Glomerular visceral epithelial cell (primary cell): ENCODE measurements at regions not wholly inside any gene's neighbourhood (a gene's known extent, or its start where the extent isn't known, plus 50 kb on each side); places are given as distances from the start of the nearest gene placed in this dataset.

Source experiments
- DNase-seq: peaks from one replicate; pipeline ENCODE4 v3.0.0-alpha.2; 2016; ENCODE audit errors: extremely low spot score

DNA sequence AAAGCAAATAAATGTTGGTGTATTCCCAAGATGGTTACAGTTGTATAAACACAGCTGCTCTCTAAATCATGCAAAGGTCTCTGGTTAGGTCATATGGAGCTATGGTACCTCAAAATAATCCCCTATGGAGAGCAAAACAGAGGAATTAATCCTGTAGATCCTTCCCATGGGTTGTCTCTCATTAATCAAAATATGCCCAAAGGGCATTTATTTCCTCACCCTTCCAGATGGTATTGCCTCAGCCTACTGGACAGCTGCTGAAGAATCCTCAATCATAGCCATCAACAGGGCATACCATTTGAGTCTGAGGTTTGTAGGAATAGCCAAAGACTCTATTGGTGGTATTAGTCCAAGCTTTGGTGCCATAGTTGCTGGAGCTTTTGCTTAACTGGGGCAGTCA lies 360.9 kb downstream of the RPL10L start:
- DNase-seq = no peak

DNA sequence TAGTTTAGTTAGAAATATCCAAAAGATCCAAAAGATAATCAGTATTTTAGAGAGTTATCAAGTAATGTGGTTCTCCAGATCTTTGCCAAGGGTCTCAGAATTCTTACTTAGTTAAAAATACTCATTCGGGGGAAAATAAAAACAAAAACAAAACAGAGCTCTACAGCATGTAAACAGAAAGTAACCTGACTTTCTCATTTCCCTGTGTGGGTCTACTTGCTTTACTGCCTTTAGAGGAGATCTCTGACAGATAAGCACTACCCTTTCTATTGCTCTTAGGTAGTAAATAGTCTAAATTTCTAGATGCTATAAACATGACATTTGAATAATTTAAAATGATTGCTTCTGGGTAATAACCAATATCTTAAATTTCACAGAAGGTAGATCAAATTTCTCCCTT lies 371.8 kb downstream of the RPL10L start:
- DNase-seq = no peak

DNA sequence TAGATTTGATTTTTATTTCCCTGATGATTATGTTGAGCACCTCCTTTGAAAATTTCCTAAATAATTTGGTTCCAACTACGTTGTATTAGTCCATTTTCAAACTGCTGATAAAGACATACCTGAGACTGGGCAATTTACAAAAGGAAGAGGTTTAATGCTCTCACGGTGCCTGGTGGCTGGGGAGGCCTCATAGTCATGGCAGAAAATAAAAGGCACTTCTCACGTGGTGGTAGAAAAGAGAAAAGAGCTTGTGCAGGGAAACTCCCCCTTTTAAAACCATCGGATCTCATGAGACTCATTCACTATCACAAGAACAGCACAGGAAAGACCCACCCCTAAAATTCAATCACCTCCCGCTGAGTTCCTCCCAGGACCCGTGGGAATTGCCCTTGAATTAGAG lies 372.3 kb downstream of the RPL10L start:
- no peak for DNase-seq

DNA sequence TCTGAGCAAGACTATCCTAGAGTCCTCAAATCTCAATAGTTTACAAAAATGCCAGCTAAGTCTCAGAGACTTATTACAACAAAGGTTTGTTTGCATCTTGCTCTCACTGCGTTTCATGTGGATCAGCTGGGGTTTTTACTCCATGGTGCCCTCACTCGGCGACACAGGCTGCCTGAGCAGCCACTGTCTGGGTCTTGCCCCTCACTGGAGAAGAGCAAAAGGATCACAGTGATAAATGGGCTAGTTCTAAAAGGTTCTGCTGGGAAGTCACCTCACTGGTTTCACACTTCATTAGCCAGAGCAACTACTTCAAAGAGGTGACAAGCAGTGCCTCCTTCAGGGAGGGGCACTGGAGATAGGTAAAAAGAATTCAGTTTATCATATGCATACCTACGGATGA lies 392.0 kb downstream of the RPL10L start:
- DNase-seq = no peak

DNA sequence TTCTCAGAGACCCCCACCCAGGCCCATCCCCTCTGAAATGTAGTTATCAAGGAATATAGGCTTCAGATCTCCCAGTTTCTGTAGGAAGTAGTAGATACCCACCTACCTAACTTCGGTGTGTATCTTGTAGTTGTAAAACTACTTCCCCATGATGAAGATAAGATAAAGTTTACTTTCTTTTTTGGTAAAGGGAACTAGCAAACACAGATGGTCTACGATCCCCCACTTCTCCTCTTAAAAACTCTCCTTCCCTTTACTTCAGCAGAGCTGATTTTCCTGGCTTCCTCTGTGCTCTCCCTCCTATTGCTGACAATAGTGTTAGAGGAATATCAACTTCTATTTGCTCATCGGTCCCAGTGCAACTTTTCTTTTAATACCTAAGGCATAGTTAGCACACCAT lies 395.2 kb downstream of the RPL10L start:
- no peak for DNase-seq

DNA sequence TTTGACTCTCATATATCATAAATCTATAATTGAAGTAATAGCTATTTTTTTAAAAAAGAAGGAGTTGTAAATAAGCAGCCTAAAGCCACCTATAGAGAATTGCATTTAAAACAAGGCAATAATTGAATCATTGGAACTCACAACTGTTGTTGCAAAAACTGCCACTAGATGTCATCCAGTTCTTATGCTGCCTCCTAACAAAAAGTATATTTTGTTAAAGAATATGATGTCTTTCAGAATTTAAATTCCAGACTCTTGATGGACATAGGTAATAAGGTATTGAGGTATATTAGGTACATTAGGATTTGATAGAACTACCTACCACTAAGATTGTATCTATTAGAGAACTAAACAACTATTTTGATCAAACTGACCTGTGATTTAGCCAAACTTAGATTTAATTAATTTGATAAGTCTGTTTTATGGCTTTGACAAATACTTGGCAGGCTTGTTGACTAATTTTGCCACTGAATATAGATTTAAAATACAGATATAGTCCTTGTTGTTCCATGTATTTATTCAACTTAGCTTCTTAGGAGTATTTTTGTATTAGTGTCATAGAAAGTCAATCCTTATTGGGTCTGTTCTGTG lies 401.4 kb downstream of the RPL10L start:
- peak; percentile 30 for DNase-seq

DNA sequence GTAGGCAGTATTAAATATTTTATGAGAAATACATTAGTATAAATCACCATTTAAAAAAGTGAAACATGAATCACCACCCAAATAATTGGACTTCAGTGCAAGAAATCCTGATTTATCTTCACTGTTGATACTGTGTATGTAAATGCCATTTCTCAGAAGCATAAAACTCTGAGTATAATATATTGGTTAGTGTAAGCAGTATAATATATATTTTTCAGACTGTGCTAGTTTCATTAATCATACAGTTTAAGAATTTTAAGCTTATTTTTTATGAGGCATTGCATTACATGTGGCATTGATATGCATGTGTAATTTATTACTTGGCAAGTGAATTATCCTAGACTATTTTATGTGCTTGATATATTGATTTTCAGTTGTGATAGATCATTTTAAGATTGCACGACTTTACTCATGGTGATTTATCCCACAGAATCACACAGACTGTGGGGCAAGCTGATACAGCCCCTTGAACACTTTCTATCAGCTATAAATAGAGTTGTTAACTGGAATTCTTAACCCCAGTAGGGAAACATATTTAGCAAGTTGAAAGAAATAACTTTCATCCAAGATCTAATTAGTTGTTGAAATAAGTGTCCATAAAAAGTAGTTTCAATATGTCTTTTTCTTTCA lies 403.5 kb downstream of the RPL10L start:
- DNase-seq = no peak

DNA sequence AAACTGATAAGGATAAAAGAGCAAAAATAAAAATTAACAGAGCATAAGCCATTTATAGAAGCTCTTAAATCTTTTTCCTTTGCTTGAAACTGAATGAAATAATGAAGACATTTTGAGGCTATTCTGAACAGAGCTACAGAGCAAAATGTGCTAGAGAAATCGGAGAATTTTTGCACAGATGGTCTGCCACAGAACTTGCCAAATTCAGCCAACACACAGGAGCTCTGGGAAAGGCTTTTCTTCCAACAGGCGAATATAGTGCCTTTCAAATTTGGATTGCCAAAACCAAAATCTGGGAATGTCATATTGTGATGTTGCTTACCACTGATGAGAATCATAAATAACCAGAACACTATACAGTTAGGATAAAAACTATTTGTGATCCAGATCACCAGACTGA lies 406.3 kb downstream of the RPL10L start:
- no peak for DNase-seq

DNA sequence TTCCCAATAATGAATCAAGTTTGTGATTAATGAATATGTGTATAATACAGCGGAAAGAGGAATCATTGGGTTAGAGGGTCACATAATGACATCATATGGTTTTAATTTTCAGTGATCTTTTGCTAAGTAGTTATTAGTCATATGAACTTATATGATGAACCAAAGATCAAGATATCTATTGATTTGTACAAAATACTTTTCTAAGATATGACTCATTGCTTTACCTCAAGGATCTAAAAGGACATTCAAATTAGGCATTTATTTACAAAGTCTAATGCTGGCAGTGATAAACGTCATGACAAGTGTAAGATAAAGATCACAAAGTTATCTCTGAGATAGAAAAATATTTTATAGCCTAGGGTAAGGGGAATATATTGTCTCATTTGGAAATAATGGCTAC lies 417.8 kb downstream of the RPL10L start:
- DNase-seq = no peak

DNA sequence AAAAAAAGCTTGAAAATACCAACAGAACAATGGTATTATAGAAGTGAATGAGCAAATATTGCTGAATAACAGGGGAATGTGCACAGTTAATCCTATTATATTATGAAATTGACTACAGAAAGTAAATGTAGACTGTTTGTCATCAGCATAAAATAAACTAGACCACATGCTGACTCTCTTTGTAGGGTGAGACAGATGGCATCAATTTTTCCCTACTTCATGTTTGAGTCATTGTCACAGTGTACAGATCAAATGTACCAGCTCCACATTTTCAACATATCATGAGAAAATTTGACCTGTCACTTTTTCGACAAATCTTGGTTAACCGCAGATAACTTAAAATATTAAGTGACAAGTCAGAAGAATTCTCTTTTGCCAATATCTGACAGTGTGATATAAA lies 421.0 kb downstream of the RPL10L start:
- DNase-seq = no peak

DNA sequence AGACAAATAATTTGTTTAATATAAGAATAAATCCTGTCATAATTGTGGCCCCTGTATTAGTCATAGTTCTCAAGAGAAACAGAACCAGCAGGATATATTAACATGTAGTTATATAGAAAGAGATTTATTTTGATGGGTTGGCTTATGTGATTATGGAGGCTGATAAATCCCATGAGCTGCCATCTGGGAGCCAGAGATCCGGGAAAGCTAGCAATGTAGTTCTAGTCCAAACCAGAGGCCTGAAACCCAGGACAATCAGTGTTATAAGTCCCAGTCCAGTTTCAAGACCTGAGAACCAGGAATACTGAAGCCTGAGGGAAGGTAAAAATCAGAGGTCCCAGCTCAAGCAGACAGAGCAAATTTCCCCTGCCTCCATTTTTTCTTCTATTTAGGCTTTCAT lies 435.8 kb downstream of the RPL10L start:
- no peak for DNase-seq

DNA sequence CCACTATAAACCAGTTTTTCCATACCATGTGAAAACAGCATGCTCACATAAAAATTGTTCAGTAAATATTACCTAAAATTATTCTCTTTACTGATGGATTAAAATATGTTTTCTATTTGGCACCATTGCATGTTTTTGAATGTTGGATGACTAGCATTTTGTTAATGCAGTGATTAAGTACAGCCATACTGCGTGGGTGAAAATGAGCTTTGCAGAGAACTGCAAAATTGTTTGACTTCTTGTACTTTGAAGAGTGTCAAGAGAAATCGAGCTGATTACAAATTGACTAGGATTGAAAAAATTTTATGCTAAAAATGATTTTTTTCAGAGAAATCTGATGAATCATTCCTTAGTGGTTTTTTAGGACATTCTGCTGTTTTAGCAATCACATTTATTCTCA lies 452.9 kb downstream of the RPL10L start:
- DNase-seq = no peak

DNA sequence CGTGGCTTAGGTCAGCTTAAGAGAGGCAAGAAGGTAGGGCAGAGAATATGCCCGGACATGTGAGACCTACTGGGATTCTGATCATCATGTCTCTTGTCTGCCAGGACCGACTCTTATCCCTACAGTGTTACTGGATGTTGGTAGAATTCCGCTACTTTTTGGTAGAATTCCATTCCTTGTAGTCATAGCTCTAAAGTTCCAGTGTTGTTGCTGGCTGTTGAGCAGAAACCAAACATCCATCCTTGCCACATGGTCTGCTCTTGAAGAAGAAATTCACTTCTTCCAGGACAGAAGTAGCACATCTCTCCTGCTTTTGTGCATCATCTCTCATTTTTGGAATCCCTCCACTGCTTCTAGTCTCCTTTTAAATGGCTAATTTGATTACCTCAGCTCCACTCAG lies 453.7 kb downstream of the RPL10L start:
- DNase-seq = no peak
